ENCODE measurements at regions not wholly inside any gene's neighbourhood (a gene's known extent, or its start where the extent isn't known, plus 50 kb on each side); places are given as distances from the start of the nearest gene placed in this dataset.

DNA sequence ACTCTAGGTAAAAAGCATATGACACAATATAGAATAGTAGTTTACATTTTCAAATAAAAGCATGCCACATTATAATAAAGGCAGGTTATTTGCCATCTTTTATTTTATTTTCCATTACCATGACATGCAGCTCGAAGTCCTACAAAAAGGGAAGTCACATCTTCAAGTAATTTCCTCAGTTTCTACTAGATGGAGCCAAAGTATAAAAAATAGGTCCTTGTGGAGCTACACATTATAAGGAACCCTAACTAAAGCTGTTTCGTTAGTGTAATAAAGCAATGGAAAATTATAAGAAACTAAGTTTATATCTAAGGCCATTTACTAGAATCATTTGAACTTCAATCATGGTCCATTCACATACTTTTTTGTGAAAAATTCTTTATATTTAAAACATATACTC, 674.5 kb downstream of the KCNJ3 start:
- DNase-seq, result no peak

DNA sequence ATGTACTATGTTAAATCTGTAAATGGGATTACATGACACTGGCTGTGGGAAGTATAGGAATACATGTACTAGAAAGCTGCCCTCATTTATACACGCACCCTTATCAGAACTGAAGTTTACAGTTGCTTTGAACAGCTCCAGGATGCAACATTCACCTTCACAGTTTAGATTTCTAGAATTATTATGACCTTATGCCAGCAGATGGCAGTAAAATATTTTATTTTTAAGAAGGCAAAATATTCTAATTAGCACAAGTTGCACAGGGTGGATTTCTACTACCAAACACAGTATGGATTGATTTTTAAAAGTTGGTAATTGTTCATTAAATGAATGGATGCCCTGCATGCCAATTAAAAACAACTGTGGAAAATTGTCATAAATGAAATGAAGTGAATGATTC, 670.4 kb downstream of the KCNJ3 start:
- no peak for DNase-seq

DNA sequence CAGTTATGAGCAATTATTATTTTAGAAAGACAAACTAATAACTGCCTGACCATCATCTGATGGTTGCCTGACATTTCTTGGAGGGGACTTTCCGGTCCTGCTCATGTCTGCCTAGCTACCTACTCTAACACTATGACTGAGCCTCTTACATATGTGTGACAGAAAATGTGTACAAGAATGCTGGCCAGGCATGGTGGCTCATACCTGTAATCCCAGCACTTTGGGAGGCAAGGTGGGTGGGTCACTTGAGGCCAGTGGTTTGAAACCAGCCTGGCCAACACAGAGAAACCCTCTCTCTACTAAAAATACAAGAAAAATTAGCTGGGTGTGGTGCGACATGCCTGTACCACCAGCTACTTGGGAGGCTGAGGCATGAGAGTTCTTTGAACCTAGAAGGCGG, 666.3 kb downstream of the KCNJ3 start:
- DNase-seq, result no peak

DNA sequence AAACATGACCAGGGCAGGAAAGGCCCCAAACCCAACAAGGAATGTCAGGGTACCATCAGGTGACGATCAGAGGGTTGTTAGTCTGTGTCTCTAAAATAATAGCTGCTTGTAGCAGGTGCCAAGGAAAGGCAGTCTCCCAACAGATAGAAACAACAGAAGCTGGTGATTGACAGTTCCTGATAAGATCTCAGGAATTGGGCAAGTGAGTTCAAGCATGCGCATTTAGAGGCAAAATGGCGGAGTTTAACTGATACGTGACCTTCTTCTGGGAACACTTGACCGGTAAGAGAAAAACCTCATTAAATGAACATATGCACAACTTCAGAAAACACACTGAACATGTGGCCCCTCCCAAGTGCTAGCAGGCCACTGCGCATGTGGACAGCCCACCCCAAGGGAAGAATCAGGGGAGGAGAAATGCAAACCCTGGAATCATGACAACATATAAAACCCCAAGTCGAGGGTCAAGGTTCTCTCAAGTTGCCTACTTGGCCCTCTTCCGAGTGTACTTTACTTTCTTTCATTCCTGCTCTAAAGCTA, 664.9 kb downstream of the KCNJ3 start:
- DNase-seq, result no peak

DNA sequence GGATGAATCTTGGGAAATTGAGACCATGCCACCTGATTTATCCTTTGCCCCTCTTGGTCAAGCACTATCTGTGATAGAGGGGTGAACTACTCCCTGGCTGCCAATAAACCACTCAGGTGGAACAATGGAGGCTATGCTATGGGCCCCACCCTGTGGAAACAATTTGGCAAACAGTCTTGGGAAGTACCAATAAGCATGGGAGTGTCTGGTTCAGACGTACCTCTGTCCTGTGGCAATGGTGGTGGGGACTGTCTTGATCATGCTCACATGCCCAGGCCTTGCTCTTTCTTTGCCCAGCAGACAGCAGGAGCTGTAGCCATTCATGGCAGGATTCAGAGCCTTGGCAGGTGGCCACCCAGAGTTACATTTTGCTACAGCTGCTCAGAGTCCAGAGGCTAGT, 658.7 kb downstream of the KCNJ3 start:
- DNase-seq, result no peak

DNA sequence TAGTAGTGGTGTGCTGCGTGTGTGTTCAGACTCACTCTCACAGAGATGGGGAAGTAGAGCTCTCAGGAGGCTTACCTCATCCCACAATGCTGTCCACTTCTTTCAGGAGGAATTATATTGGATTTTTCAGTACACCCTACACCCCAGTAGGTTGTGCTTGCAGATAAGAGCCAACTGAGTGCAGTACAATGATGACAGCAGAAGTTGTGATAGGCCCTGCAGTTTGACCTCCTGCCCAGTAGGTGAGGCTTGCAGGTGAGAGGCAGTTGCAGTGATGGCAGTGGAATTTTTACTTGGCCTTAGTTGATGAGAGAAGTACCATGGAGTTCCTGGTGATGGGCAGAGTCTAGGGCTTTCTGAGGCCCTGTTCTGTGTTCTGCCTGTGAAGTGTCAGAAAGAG, 657.8 kb downstream of the KCNJ3 start:
- no peak for DNase-seq

DNA sequence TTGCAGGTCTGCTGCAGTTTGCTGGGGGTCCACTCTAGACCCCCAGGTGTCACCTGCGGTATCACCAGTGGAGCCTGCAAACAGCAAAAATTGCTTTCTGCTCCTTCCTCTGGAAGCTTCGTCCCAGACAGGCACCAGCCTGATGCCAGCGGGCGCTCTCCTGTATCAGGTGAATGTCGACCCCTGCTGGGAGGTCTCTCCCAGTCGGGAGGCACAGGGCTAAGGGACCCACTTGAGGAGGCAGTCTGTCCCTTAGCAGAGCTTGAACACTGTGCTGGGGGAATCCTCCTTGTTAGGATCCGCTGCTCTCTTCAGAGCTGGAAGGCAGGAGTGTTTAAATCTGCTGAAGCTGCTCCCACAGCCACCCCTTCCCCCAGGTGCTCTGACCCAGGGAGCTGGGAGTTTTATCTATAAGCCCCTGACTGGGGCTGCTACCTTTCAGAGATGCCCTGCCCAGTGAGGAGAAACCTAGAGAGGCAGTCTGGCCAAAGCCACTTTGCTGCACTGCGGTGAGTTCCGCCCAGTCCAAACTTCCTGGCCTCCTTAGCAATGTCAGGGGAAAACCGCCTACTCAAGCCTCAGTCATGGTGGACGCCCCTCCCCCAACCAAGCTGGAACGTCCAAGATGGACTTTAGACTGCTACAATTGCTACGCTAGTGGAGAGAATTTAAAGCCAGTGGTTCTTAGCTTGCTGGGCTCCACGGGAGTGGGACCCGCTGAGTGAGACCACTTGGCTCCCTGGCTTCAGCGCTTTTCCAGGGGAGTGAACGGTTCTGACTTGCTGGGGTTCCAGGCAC, 652.5 kb downstream of the KCNJ3 start:
- no peak for DNase-seq

DNA sequence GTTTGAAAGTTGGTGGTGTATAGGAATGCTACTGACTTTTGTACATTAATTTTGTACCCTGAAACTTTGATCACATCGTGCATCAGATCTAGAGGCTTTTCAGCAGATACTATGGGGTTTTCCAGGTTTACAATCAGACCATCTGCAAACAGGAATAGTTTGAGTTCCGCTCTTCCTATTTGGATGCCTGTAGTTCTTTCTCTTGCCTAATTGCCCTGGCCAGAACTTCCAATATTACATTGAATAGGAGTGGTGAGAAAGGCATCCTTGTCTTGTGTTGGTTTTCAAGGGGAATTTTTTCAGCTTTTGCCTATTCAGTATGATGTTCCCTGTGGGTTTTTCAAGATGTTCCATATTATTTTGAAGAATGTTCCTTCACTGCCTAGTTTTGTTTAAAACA, 633.5 kb downstream of the KCNJ3 start:
- no peak for DNase-seq

DNA sequence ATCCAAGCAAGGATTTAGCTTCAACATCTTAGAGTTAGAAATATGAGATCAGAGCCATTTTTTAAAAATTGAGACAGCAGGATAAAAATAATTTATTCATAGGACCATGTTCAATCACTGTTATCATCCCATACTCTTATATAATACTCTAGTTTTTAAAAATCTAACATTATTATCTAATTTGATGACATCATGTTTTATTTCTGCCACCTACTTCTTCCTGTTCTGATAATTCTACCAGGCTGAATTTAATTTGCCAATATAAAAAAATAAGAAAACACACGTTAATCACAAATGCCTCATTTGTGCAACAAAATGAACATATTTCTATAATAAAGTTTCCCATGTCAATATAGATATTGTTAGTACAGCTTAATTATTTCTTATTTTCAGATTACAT, 621.7 kb downstream of the KCNJ3 start:
- DNase-seq, result no peak

DNA sequence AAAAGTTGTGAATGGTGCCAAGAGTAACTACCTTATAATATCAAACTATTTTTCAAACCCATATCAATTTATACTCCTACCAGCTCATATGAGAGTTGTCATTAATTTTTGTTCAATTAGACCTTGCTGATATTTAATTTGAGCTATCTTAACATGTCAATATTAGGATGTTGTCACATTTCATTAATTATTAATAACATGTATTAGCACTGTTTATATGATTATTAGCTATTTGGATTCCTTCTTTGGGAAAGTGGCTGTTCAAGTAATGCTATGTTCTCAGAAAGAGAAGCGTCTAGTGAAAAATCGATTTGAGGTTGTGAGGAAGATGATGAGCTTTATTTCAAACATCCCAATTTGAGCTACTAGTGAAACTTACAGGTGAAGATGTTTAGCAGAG, 620.2 kb downstream of the KCNJ3 start:
- DNase-seq, result no peak

DNA sequence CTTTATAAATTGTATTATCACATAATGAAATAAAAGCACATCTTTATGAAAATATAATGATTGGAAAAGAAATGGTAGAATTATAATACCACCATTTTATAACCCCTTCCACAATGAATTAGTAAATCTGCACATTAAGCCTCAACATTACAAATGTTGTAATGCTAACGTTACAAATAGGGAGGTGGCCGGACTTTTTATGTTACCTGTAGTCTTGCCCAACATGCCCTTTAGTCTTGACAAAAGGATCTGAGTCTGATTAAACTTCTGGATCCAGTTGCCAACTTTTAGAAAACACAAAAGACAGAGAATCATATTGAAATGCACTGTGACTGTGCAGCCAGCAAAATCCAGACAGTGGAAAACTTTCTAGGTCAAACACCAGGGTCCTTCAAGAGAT, 617.3 kb downstream of the KCNJ3 start:
- DNase-seq, result no peak

DNA sequence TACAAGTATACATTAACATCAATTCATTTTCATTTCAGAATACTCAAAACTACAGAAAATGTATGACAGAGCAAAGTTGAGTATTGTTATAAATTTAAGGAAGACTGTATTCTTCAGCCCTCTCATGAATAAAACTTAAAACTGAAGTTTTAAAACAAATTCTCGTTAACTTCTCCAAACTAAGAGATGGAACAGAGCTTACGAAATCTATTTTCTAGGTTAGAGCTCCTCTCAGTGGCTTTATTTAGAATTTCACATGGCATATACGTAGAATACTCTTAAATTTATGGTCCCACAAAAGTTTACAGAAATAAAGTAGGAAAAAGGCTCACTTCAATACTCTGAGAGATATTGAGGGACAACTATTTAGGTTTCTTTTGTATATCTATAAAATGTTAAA, 612.1 kb downstream of the KCNJ3 start:
- DNase-seq, result no peak

DNA sequence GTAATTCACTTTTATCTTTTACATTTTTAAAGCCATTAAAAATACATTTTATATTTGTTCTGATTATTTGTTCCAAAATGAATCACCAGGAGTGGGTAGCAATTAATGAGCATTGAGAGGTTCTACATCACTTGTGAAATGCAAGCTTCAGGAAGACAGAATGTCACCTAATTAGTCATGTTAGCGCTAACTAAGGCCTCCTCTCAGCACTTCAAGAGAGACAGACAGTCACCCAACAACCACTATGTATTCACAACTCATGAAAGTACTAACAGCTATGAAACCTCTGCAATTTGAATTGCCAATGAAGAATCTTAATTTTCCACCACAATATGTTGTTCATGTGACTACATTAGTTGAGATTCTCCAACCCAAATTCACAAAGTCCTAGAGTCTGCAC, 611.0 kb downstream of the KCNJ3 start:
- no peak for DNase-seq

DNA sequence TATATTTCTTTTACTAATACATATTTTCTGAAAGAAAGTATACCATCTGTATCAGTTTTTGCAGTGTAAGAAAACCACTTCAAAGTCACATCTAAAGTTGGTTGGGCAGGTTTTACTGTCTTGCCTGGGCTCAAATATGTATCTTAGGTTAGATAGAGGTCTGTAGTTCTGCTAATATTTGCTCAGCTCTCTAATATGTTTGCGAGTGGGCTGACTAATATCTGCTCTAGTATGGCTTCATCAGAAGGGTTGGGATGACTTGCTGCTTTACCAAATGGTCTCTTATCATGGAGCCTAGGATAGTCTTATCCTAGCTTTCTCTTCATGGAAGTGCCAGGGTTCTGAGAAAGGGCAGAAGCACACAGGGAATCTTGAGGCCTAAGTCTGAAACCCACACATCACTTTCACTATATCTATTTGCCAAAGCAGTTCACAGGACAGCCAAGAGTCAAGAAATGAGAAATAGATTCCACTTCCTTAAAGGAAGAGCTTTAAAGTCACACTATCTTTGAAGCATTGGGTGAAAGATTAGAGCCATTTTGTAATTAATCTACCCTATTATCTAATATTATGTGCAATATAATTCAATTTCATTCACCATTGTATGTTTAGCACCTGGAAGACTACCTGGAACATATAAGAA, 610.0 kb downstream of the KCNJ3 start:
- DNase-seq, result no peak

DNA sequence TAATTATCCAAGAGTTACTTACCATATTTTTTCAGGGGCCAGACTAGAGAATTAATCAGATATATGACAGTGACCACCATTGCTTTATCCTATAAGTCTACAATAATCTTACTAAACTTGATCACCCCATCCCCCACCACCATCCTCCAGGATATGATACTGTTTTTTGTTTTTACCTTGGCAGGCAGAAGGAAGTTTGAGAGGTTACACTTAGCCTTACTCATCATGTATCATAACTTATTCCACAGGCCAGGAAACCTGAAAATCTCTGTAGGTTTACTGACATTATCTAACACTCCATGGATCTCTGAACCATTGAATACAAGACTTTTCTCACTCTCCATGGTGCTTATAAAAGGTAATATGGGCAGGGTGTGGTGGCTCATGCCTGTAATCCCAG, 602.7 kb downstream of the KCNJ3 start:
- DNase-seq, result no peak

DNA sequence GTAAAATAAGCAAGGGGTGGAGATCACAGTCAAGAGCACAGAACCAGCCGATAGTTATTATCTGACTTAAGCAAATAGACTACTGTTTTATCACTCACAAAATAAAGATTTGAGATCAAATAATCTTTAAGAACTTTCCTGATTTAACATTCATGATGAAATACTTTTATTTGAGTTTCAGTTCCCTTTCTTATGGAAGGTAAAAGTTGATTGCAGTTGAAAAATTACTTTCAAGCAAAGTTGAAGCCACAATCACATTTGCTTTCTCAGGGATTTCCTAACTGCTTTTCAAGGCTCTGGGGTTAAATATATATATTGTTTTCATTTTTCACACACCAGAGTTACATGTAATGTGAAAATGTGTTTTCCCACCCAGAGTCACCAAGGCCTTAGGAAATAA, 599.5 kb downstream of the KCNJ3 start:
- DNase-seq, result no peak

DNA sequence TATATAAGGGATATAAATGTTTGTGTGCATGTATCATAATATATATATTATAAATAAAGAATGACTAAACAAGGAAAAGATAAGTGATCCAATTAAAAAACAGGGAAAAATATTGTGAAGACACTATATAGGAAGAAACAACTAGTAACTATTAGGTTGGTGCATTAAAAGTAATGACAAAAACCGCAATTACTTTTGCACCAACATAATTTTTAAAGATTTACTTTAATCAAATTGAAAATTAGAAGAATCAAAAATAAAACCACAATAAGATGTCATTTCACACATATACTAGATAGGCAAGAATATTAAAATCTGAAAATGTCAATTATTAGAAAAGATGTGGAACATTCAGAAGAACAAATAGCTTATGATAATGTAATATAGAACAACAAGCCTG, 595.9 kb downstream of the KCNJ3 start:
- no peak for DNase-seq

DNA sequence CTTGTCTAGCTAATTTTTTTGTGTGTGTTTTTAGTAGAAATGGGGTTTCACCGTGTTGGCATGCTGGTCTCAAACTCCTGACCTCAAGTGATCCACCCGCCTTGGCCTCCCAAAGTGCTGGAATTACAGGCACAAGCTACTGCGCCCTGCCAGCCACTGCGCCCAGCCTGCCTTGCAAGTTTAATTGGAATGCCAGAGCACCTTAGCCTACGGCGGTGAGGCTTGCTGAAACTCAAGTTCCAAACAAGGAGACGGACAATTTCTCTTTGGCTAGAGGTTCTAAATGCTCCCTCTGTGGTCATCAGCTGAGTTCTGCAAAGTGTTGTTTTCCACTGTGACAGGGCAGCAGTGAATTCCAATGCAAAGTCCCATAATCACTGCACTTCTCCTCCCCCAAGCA, 583.4 kb downstream of the KCNJ3 start:
- no peak for DNase-seq

DNA sequence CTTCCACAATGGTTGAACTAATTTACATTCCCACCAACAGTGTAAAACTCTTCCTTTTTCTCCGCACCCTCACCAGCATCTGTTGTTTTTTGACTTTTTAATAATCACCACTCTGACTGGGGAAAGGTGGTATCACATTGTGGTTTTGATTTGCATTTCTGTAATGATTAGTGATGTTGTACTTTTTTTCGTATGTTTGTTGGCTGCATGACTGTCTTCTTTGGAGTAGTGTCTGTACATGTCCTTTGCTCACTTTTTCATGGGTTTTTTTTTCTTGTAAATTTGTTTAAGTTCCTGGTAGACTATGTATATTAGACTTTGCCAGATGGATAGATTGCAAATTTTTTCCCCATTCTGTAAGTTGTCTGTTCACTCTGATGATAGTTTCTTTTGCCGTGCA, 574.8 kb downstream of the KCNJ3 start:
- no peak for DNase-seq

DNA sequence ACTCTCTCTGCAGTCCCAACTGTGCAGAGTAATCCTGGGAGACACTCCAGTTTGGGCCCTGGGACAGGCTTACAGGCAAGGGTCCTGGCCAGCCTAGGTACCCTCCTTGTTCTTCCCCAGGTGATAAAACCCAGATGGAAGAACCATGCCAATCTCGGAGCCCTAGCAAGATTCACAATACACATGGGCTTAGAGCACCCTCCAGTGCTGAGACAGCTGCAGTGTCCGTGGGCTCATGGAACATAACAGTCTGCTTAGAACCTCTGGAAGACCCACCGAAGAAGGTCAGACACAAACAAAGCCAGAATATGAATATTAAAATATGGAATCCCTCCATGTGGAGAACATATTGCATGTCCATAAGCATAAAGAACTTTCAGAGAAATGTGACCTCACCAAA, 568.1 kb downstream of the KCNJ3 start:
- no peak for DNase-seq

DNA sequence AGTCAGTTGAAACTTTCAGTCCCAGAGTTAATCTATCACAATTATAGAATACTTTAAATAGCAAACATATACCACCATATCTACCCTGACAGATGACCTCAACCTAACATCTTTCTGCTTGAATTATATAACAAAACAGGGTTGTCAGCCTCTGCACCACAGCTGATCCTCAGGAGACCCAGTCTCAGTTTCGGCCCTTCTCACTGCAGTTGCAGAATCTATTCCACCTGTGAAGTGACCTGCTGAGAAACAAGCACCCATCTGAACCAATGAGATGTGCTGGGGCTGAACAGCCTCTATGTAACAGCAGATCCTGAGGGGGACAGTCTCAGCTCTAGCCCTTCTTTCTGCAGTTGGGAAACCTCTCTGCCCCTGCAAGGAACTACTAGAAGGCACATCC, 567.6 kb downstream of the KCNJ3 start:
- no peak for DNase-seq

DNA sequence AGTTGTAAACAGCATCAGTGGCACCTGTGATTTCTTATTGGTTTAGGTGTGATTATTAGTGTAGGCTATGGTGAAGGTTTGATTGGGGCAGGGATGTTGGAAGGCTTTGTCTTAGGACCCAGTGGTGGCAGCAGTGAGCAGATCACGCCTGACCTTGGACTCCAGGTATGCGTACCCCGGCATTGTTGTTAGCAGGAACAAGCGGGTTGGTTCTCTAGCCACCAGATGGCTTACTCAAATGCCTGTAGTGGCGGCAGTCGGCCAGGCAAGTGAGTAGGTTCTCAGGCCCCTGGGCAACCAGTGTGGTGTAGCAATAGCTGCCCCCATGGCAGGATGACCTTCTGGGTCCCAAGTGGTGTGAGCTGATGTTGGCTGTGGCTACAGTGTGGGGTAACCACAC, 558.3 kb downstream of the KCNJ3 start:
- DNase-seq, result no peak

DNA sequence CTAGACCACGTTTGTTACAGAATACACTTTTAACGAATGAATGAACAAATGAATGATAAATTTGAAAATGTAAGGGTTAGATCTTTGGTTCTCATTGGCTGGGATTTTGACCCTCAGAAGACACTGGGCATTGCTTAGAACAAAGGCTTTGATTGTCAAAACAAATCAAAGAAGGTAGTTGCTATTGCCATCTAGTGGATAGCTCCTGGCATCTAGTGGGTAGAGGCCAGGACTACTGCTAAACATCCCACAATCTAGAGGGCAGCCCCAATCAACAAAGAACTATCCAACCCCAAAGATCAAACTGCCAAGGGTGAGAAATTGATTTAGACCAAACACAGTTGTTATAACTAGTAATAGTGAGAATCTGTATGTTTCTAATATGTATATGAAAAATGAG, 552.3 kb downstream of the KCNJ3 start:
- no peak for DNase-seq

DNA sequence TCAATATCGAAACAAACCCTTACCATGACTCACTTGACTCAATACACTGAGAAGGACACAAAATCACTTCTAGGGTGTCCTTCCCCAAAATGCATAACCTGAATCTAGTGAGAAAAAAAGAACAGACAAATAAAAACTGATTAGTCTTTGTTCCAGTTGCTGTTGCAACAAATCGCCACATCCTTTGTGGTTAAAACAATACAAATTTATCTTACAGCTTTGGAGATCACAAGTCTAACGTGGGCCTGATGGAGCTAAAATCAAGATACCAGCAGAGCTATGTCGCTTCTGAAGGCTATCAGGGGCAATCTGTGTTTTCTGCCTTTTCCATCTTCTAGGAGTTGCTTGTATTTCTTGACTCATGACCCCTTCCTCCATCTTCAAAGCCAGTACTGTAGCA, 541.7 kb downstream of the KCNJ3 start:
- DNase-seq, result no peak

DNA sequence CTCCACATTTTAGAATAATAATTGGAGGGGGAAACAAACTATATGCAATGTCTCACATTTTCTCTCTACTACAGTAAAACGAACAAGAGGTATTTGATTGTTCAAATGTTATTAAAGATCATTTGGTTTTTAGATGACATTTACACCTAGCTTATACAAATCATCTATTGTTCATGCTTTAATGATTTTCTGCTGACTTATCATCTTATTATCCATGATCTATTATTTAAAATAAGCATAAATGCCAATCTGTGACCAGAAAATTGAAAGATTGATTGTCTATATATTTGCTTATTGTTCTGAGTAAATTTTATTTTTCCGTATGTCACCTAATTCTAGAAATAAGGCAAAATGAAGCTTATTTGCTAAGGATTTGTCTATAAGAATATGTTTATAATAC, 537.2 kb downstream of the KCNJ3 start:
- DNase-seq, result no peak
